GM23338 (cell line): ENCODE measurements at regions not wholly inside any gene's neighbourhood (a gene's known extent, or its start where the extent isn't known, plus 50 kb on each side); places are given as distances from the start of the nearest gene placed in this dataset.

ENCODE experiments used
- ATAC-seq: fragments of 200-7000 bp; cut with Tn5 transposase; 3 replicates; pipeline ENCODE4 v1.9.1; 2020
- DNase-seq: peaks from one replicate; pipeline ENCODE4 v3.0.0-alpha.2; 2015; ENCODE audit warnings: low spot score
- H2AFZ ChIP-seq: fragments of 200-600 bp; sonication (generic); 2 replicates; pipeline ENCODE4 v1.8.0; 2016; ENCODE audit warnings: antibody characterized with exemption, mild to moderate bottlenecking, moderate library complexity
- H3F3A ChIP-seq: fragments of 200-600 bp; sonication (generic); replicated peaks from 2 replicates; pipeline ENCODE4 v1.8.0; 2017; ENCODE audit warnings: antibody characterized with exemption, mixed run types, low read depth
- H3K27ac ChIP-seq: fragments of 200-600 bp; sonication (generic); 2 replicates; pipeline ENCODE4 v1.6.1; 2016; ENCODE audit warnings: low read depth
- H3K27me3 ChIP-seq: fragments of 200-600 bp; sonication (generic); 2 replicates; pipeline ENCODE4 v1.8.0; 2016; ENCODE audit warnings: mild to moderate bottlenecking, mixed run types, moderate library complexity; ENCODE audit not compliant: insufficient read depth
- H3K36me3 ChIP-seq: fragments of 200-600 bp; sonication (generic); 2 replicates; pipeline ENCODE4 v1.8.0; 2016; ENCODE audit warnings: mild to moderate bottlenecking; ENCODE audit not compliant: insufficient read depth
- H3K4me1 ChIP-seq: fragments of 200-600 bp; sonication (generic); 2 replicates; pipeline ENCODE4 v1.8.0; 2016; ENCODE audit warnings: mild to moderate bottlenecking, moderate library complexity; ENCODE audit not compliant: insufficient read depth
- H3K4me2 ChIP-seq: fragments of 200-600 bp; sonication (generic); 2 replicates; pipeline ENCODE4 v1.7.1; 2017; ENCODE audit warnings: mixed run types
- H3K4me3 ChIP-seq: fragments of 200-600 bp; sonication (generic); 2 replicates; pipeline ENCODE4 v1.6.1; 2016; ENCODE audit warnings: mixed run types
- H3K79me2 ChIP-seq: fragments of 200-600 bp; sonication (generic); replicated peaks from 2 replicates; pipeline ENCODE4 v1.8.0; 2017; ENCODE audit warnings: mild to moderate bottlenecking; ENCODE audit not compliant: insufficient read depth
- H3K9me2 ChIP-seq: fragments of 200-600 bp; sonication (generic); 2 replicates; pipeline ENCODE4 v1.8.0; 2017; ENCODE audit not compliant: insufficient read depth
- H4K20me1 ChIP-seq: fragments of 200-600 bp; sonication (generic); replicated peaks from 2 replicates; pipeline ENCODE4 v1.8.0; 2017; ENCODE audit warnings: mild to moderate bottlenecking; ENCODE audit not compliant: insufficient read depth
- H3K27ac Mint-ChIP-seq: 2 replicates; pipeline ENCODE4 v1.8.0; 2020; ENCODE audit warnings: inconsistent platforms, mild to moderate bottlenecking, moderate library complexity, mixed read lengths
- H3K27me3 Mint-ChIP-seq: 3 replicates; pipeline ENCODE4 v1.8.0; 2022; ENCODE audit warnings: low read depth, mild to moderate bottlenecking, moderate library complexity, mixed read lengths, inconsistent platforms; ENCODE audit not compliant: insufficient read depth, poor library complexity
- H3K36me3 Mint-ChIP-seq: 3 replicates; pipeline ENCODE4 v1.8.0; 2021; ENCODE audit warnings: low read depth, mild to moderate bottlenecking, inconsistent platforms, moderate library complexity, mixed read lengths
- H3K4me1 Mint-ChIP-seq: 3 replicates; pipeline ENCODE4 v1.8.0; 2020; ENCODE audit warnings: mild to moderate bottlenecking, inconsistent platforms, mixed read lengths
- H3K4me3 Mint-ChIP-seq: 3 replicates; pipeline ENCODE4 v1.8.0; 2021; ENCODE audit warnings: moderate library complexity, mild to moderate bottlenecking, inconsistent platforms, mixed read lengths
- H3K9me3 Mint-ChIP-seq: 3 replicates; pipeline ENCODE4 v1.8.0; 2020; ENCODE audit warnings: moderate library complexity, mild to moderate bottlenecking, inconsistent platforms, mixed read lengths
- CREB1 ChIP-seq: fragments of 250-450 bp; sonication (Bioruptor Pico); IDR thresholded peaks from 2 replicates; pipeline ENCODE4 v1.5.0; 2020; ENCODE audit warnings: low read depth, mild to moderate bottlenecking, moderate library complexity
- CTCF ChIP-seq, 2 experiments: fragments of 200-600 bp in 1 of 2; sonication (generic) in 1 of 2; conservative IDR thresholded peaks; 2 replicates each; pipeline versions ENCODE4 v1.5.1 to v1.6.1; 2016 to 2017; ENCODE audit warnings: antibody characterized with exemption in 2 of 2, low read depth in 2 of 2, mild to moderate bottlenecking in 2 of 2, moderate library complexity in 1 of 2
- ETS1 ChIP-seq: IDR thresholded peaks from 2 replicates; pipeline ENCODE4 v1.6.1; 2016; ENCODE audit warnings: antibody characterized with exemption
- EZH2 ChIP-seq: fragments of 200-600 bp; sonication (generic); IDR thresholded peaks from one replicate; pipeline ENCODE4 v1.8.0; 2017; ENCODE audit warnings: antibody characterized with exemption, mild to moderate bottlenecking, low read depth; ENCODE audit not compliant: unreplicated experiment
- EZH2phosphoT487 ChIP-seq: fragments of 200-600 bp; sonication (generic); IDR thresholded peaks from one replicate; pipeline ENCODE4 v1.8.1; 2018; ENCODE audit warnings: antibody characterized with exemption; ENCODE audit not compliant: unreplicated experiment
- JUNB ChIP-seq: IDR thresholded peaks from one replicate; pipeline ENCODE4 v1.6.1; 2016; ENCODE audit warnings: antibody characterized with exemption; ENCODE audit not compliant: unreplicated experiment
- NANOG ChIP-seq: IDR thresholded peaks from 2 replicates; pipeline ENCODE4 v1.6.1; 2016; ENCODE audit warnings: antibody characterized with exemption, borderline replicate concordance
- POLR2AphosphoS5 ChIP-seq: IDR thresholded peaks from 2 replicates; pipeline ENCODE4 v1.6.1; 2016; ENCODE audit warnings: antibody characterized with exemption, low read depth
- STAT1 ChIP-seq: IDR thresholded peaks from one replicate; pipeline ENCODE4 v1.6.1; 2016; ENCODE audit warnings: antibody characterized with exemption; ENCODE audit not compliant: unreplicated experiment
- ZNF331 ChIP-seq: fragments of 250-450 bp; sonication (Bioruptor Pico); IDR thresholded peaks from 2 replicates; pipeline ENCODE4 v1.5.0; 2020; ENCODE audit warnings: low read depth, mild to moderate bottlenecking, moderate library complexity
- ZNF462 ChIP-seq: fragments of 250-450 bp; sonication (Bioruptor Pico); IDR thresholded peaks from 2 replicates; pipeline ENCODE4 v1.5.0; 2020; ENCODE audit warnings: mild to moderate bottlenecking, moderate library complexity

- H3K27ac ChIP-seq = no peak overlapping the region
- peaks cover 2% of the 10 kb centered on the region; the same call in 1 of the 3 replicates for H3K9me3 Mint-ChIP-seq
- no peak for ATAC-seq
- no peaks in the 10 kb centered on the region for H3K4me1 Mint-ChIP-seq
- no peak for TF ChIP-seq POLR2AphosphoS5
- TF ChIP-seq JUNB = no peak
- no peak for TF ChIP-seq CTCF (conservative IDR thresholded peaks at IDR 0.05; ENCODE audit: low read depth in 2 of 2)
- no peak for TF ChIP-seq EZH2
- TF ChIP-seq ETS1 = no peak
- TF ChIP-seq CREB1 (CRISPR knock-in tag) = no peak
- TF ChIP-seq NANOG = no peak
- TF ChIP-seq EZH2phosphoT487 = no peak
- TF ChIP-seq ZNF462 (CRISPR knock-in tag) = no peak
- TF ChIP-seq STAT1 = no peak
- no peak for TF ChIP-seq ZNF331
- H3K36me3 ChIP-seq = no peaks in the 10 kb centered on the region
- H2AFZ ChIP-seq = no peak overlapping the region
- DNase-seq = no peak
- H3K36me3 Mint-ChIP-seq = peaks cover 11% of the 10 kb centered on the region
- no peaks in the 10 kb centered on the region for H3F3A ChIP-seq
- H3K4me3 Mint-ChIP-seq = no peak overlapping the region
- H3K4me1 ChIP-seq = no peaks in the 10 kb centered on the region
- H3K4me2 ChIP-seq = no peak overlapping the region
- H3K27ac Mint-ChIP-seq = peak overlapping the region; percentile 63; the same call in 1 of the 2 replicates
- H3K4me3 ChIP-seq = no peak overlapping the region
- H3K79me2 ChIP-seq = no peaks in the 10 kb centered on the region
- peaks cover 2% of the 10 kb centered on the region for H3K27me3 Mint-ChIP-seq
- no peaks in the 10 kb centered on the region for H4K20me1 ChIP-seq
- no peaks in the 10 kb centered on the region for H3K27me3 ChIP-seq
- no peaks in the 10 kb centered on the region; the same call in 1 of the 2 replicates for H3K9me2 ChIP-seq
These were observed 367.8 kb downstream of the EMP1 start for GRCh38 chr12:13564266-13564810.
